A673 (cell line): ENCODE measurements at regions not wholly inside any gene's neighbourhood (a gene's known extent, or its start where the extent isn't known, plus 50 kb on each side); places are given as distances from the start of the nearest gene placed in this dataset.

Experiments used
- EZH2 ChIP-seq: fragments of 200-600 bp; sonication (generic); IDR thresholded peaks from 2 replicates; pipeline ENCODE4 v1.6.1; 2017; ENCODE audit warnings: borderline replicate concordance, low read depth, mild to moderate bottlenecking, mixed read lengths, antibody characterized with exemption, low read length; ENCODE audit not compliant: poor library complexity, severe bottlenecking
- TF ChIP-seq, protein P1 (sequence below): fragments of 300-800, 200-600 bp; sonication (generic); conservative IDR thresholded peaks from 2 replicates; pipeline ENCODE4 v1.5.1; 2017; ENCODE audit warnings: low read depth, mild to moderate bottlenecking, antibody characterized with exemption, low read length, moderate library complexity, mixed read lengths

DNA sequence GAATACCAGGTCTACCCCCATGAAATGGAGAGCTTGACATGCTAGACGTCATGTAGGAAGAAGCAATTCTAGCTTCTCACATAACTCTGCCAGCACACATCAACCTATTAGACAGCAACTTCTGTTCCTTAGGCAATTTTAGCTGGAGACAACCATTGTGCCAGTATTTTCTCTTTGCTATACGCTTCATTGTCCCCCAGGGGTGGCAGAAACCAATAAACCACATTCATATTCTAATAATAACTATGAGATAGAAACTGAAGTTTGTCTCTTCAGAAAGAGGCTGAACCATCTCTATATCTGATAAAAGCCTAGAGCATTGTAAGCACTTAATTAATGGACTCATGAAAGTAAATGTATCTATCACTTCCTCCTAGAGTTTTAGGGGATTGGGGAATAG is 278.6 kb downstream of the FOXG1 start:
- TF ChIP-seq, protein P1, sequence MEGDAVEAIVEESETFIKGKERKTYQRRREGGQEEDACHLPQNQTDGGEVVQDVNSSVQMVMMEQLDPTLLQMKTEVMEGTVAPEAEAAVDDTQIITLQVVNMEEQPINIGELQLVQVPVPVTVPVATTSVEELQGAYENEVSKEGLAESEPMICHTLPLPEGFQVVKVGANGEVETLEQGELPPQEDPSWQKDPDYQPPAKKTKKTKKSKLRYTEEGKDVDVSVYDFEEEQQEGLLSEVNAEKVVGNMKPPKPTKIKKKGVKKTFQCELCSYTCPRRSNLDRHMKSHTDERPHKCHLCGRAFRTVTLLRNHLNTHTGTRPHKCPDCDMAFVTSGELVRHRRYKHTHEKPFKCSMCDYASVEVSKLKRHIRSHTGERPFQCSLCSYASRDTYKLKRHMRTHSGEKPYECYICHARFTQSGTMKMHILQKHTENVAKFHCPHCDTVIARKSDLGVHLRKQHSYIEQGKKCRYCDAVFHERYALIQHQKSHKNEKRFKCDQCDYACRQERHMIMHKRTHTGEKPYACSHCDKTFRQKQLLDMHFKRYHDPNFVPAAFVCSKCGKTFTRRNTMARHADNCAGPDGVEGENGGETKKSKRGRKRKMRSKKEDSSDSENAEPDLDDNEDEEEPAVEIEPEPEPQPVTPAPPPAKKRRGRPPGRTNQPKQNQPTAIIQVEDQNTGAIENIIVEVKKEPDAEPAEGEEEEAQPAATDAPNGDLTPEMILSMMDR, result no peak
- TF ChIP-seq EZH2, result no peak
